Parathyroid adenoma (tissue), 2 donors: ENCODE measurements at regions not wholly inside any gene's neighbourhood (a gene's known extent, or its start where the extent isn't known, plus 50 kb on each side); places are given as distances from the start of the nearest gene placed in this dataset.

Experiments used
- H2AFZ ChIP-seq: fragments of 300-600 bp; sonication (generic); one replicate; pipeline ENCODE4 v1.7.0; 2017; ENCODE audit warnings: antibody characterized with exemption, mild to moderate bottlenecking
- H3K27ac ChIP-seq: fragments of 300-600 bp; sonication (generic); one replicate; pipeline ENCODE4 v1.7.0; 2017
- H3K27me3 ChIP-seq: fragments of 300-600 bp; sonication (generic); one replicate; pipeline ENCODE4 v1.7.0; 2017; ENCODE audit warnings: low read length; ENCODE audit not compliant: control insufficient read depth, insufficient read depth
- H3K36me3 ChIP-seq: fragments of 300-600 bp; sonication (generic); one replicate; pipeline ENCODE4 v1.7.0; 2017; ENCODE audit warnings: low read length; ENCODE audit not compliant: control insufficient read depth, insufficient read depth
- H3K4me1 ChIP-seq: fragments of 300-600 bp; sonication (generic); one replicate; pipeline ENCODE4 v1.7.0; 2017; ENCODE audit warnings: control low read depth
- H3K4me2 ChIP-seq: fragments of 300-600 bp; sonication (generic); one replicate; pipeline ENCODE4 v1.7.0; 2017; ENCODE audit warnings: low read length
- H3K4me3 ChIP-seq: fragments of 300-600 bp; sonication (generic); one replicate; pipeline ENCODE4 v1.7.0; 2017; ENCODE audit warnings: low read depth, low read length
- H3K79me2 ChIP-seq: fragments of 300-600 bp; sonication (generic); one replicate; pipeline ENCODE4 v1.7.0; 2017; ENCODE audit warnings: control low read depth
- H3K9ac ChIP-seq: fragments of 300-600 bp; sonication (generic); one replicate; pipeline ENCODE4 v1.7.0; 2017; ENCODE audit warnings: mild to moderate bottlenecking
- H3K9me3 ChIP-seq: fragments of 300-600 bp; sonication (generic); one replicate; pipeline ENCODE4 v1.7.0; 2017; ENCODE audit warnings: low read length; ENCODE audit not compliant: control insufficient read depth
- CTCF ChIP-seq: fragments of 300-600 bp; sonication (generic); IDR thresholded peaks from one replicate; pipeline ENCODE4 v1.7.0; 2017; ENCODE audit warnings: antibody characterized with exemption, mild to moderate bottlenecking
- donor health status: primary hyperparathyroidism.

GRCh38 chr2:74768401-74768914, 65.5 kb upstream of the HK2 start:
- no peaks in the 10 kb centered on the region for H3K79me2 ChIP-seq
- no peak overlapping the region for H3K27ac ChIP-seq
- H3K4me1 ChIP-seq: peaks cover 11% of the 10 kb centered on the region
- H3K4me3 ChIP-seq: no peak overlapping the region
- H3K9ac ChIP-seq: no peak overlapping the region
- H2AFZ ChIP-seq: no peak overlapping the region
- no peaks in the 10 kb centered on the region for H3K27me3 ChIP-seq
- no peaks in the 10 kb centered on the region for H3K9me3 ChIP-seq
- no peaks in the 10 kb centered on the region for H3K36me3 ChIP-seq
- no peak for TF ChIP-seq CTCF
- no peak overlapping the region for H3K4me2 ChIP-seq

- Histone ChIP-seq H3K4me1 (no peaks in the 10 kb centered on the region), H3K9me3 (no peaks in the 10 kb centered on the region), H3K36me3 (no peaks in the 10 kb centered on the region), H3K27me3 (no peaks in the 10 kb centered on the region), H3K9ac (no peak overlapping the region), H2AFZ (no peak overlapping the region), H3K4me3 (no peak overlapping the region), H3K79me2 (no peaks in the 10 kb centered on the region), H3K4me2 (no peak overlapping the region), H3K27ac (no peak overlapping the region)
- no peak for TF ChIP-seq CTCF
These were observed 61.9 kb upstream of the HK2 start for GRCh38 chr2:74772046-74772445.

- Histone ChIP-seq H3K36me3 (no peaks in the 10 kb centered on the region), H3K4me3 (no peak overlapping the region), H3K4me1 (no peaks in the 10 kb centered on the region), H3K4me2 (no peak overlapping the region), H3K79me2 (no peaks in the 10 kb centered on the region), H3K9ac (no peak overlapping the region), H2AFZ (no peak overlapping the region), H3K27me3 (no peaks in the 10 kb centered on the region), H3K27ac (no peak overlapping the region), H3K9me3 (no peaks in the 10 kb centered on the region)
- TF ChIP-seq CTCF: no peak
These were observed 56.6 kb upstream of the HK2 start for GRCh38 chr2:74777161-74777900.

GRCh38 chr2:74778381-74779264, 55.3 kb upstream of the HK2 start:
- Histone ChIP-seq H3K4me3 (no peak overlapping the region), H3K27ac (no peak overlapping the region), H3K27me3 (no peaks in the 10 kb centered on the region), H3K4me2 (no peak overlapping the region), H3K4me1 (no peaks in the 10 kb centered on the region), H3K79me2 (no peaks in the 10 kb centered on the region), H3K36me3 (no peaks in the 10 kb centered on the region), H3K9ac (no peak overlapping the region), H3K9me3 (no peaks in the 10 kb centered on the region), H2AFZ (peak overlapping the region; percentile 65)
- no peak for TF ChIP-seq CTCF
